SK-N-SH treated with all-trans-retinoic acid at 6 μM for 48 hours (cell line): ENCODE measurements at regions not wholly inside any gene's neighbourhood (a gene's known extent, or its start where the extent isn't known, plus 50 kb on each side); places are given as distances from the start of the nearest gene placed in this dataset.

ENCODE experiments used
- ATAC-seq: fragments of 200-7000 bp; cut with Tn5 transposase; 3 replicates; pipeline ENCODE4 v1.9.1; 2020; ENCODE audit warnings: mild to moderate bottlenecking, moderate library complexity
- ARNTL ChIP-seq: fragments of 450-650 bp; formaldehyde crosslinking; IDR thresholded peaks from 2 replicates; pipeline ENCODE4 v1.5.0; 2020; ENCODE audit warnings: low read depth, mild to moderate bottlenecking, moderate library complexity, borderline replicate concordance
- CSDC2 ChIP-seq: fragments of 250-450 bp; sonication (Bioruptor Pico); IDR thresholded peaks from 2 replicates; pipeline ENCODE4 v1.5.0; 2020; ENCODE audit warnings: mild to moderate bottlenecking, moderate library complexity
- ESRRG ChIP-seq: fragments of 250-450 bp; sonication (Bioruptor Pico); IDR thresholded peaks from 2 replicates; pipeline ENCODE4 v1.6.1; 2021; ENCODE audit warnings: mild to moderate bottlenecking
- GLIS3 ChIP-seq: fragments of 250-450 bp; sonication (Bioruptor Pico); IDR thresholded peaks from 2 replicates; pipeline ENCODE4 v1.5.0; 2020; ENCODE audit warnings: mild to moderate bottlenecking, moderate library complexity
- ISL1 ChIP-seq: fragments of 250-450 bp; sonication (Bioruptor Pico); IDR thresholded peaks from 2 replicates; pipeline ENCODE4 v2.1.2; 2022; ENCODE audit warnings: mild to moderate bottlenecking, moderate library complexity
- OSR1 ChIP-seq: fragments of 250-450 bp; sonication (Bioruptor Pico); IDR thresholded peaks from 2 replicates; pipeline ENCODE4 v1.8.0; 2022; ENCODE audit warnings: moderate library complexity, mild to moderate bottlenecking, inconsistent platforms
- PPARA ChIP-seq: fragments of 250-450 bp; sonication (Bioruptor Pico); IDR thresholded peaks from 2 replicates; pipeline ENCODE4 v1.5.0; 2020; ENCODE audit warnings: mild to moderate bottlenecking, borderline replicate concordance
- RARB ChIP-seq: fragments of 250-450 bp; sonication (Bioruptor Pico); IDR thresholded peaks from 2 replicates; pipeline ENCODE4 v1.8.0; 2021; ENCODE audit warnings: mild to moderate bottlenecking, moderate library complexity
- TCF4 ChIP-seq: fragments of 250-450 bp; sonication (Bioruptor Pico); IDR thresholded peaks from 2 replicates; pipeline ENCODE4 v1.8.0; 2021; ENCODE audit warnings: mild to moderate bottlenecking, moderate library complexity, borderline replicate concordance
- TOX ChIP-seq: fragments of 250-450 bp; sonication (Bioruptor Pico); IDR thresholded peaks from 2 replicates; pipeline ENCODE4 v1.8.0; 2021; ENCODE audit warnings: mild to moderate bottlenecking, moderate library complexity, borderline replicate concordance
- ZC3H10 ChIP-seq: fragments of 250-450 bp; sonication (Bioruptor Pico); IDR thresholded peaks from 2 replicates; pipeline ENCODE4 v1.5.1; 2021; ENCODE audit warnings: mild to moderate bottlenecking, moderate library complexity
- ZFP3 ChIP-seq: fragments of 250-450 bp; sonication (Bioruptor Pico); IDR thresholded peaks from 2 replicates; pipeline ENCODE4 v1.5.0; 2020; ENCODE audit warnings: mild to moderate bottlenecking, moderate library complexity
- ZFP30 ChIP-seq: fragments of 450-650 bp; formaldehyde crosslinking; IDR thresholded peaks from 2 replicates; pipeline ENCODE4 v1.5.0; 2022; ENCODE audit warnings: mild to moderate bottlenecking, moderate library complexity
- ZNF565 ChIP-seq: fragments of 450-650 bp; formaldehyde crosslinking; conservative IDR thresholded peaks from 2 replicates; pipeline ENCODE4 v1.5.0; 2020; ENCODE audit warnings: low read depth, mild to moderate bottlenecking, moderate library complexity
- ZNF70 ChIP-seq: fragments of 450-650 bp; formaldehyde crosslinking; IDR thresholded peaks from 2 replicates; pipeline ENCODE4 v1.5.0; 2020; ENCODE audit warnings: mild to moderate bottlenecking, moderate library complexity
- ZNF8 ChIP-seq: fragments of 450-650 bp; formaldehyde crosslinking; IDR thresholded peaks from 2 replicates; pipeline ENCODE4 v1.5.0; 2020; ENCODE audit warnings: mild to moderate bottlenecking, moderate library complexity
- TF ChIP-seq, protein P1 (sequence below): fragments of 250-450 bp; sonication (Bioruptor Pico); IDR thresholded peaks from 2 replicates; pipeline ENCODE4 v1.5.1; 2020; ENCODE audit warnings: low read depth, mild to moderate bottlenecking, moderate library complexity
- TF ChIP-seq, protein P2 (sequence below): fragments of 250-450 bp; sonication (Bioruptor Pico); IDR thresholded peaks from 2 replicates; pipeline ENCODE4 v1.8.0; 2021; ENCODE audit warnings: low read depth, mild to moderate bottlenecking, moderate library complexity, borderline replicate concordance
- TF ChIP-seq, protein P3 (sequence below): fragments of 250-450 bp; sonication (Bioruptor Pico); IDR thresholded peaks from 2 replicates; pipeline ENCODE4 v1.8.0; 2020; ENCODE audit warnings: mild to moderate bottlenecking, moderate library complexity, borderline replicate concordance
- TF ChIP-seq, protein P4 (sequence below): fragments of 250-450 bp; sonication (Bioruptor Pico); IDR thresholded peaks from 2 replicates; pipeline ENCODE4 v1.5.1; 2021; ENCODE audit warnings: mild to moderate bottlenecking, moderate library complexity
- TF ChIP-seq, protein P5 (sequence below): fragments of 250-450 bp; sonication (Bioruptor Pico); IDR thresholded peaks from 2 replicates; pipeline ENCODE4 v1.5.0; 2020; ENCODE audit warnings: mild to moderate bottlenecking, moderate library complexity

DNA sequence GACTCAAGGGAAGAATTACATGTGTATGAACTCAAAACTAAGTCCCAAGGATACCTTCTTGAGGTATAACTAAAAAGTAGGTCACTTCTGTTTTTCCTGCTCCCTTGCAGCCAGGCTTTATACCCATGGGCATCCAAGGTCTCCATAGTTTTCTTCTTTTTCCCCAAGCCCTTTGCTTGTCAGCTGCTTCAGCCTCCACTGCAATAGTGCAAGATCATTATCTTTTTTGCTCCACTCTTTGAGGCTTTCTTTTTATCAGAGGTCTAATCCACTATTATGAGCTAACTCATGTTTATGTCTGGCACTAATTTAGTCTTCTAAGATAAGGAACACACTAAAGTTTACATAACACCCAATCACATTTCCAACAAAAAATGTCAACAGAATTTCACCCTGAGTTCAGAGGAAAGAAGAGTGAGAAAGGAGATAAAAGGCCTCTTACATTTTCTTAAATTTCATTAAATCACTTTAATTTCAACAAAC, 121.2 kb upstream of the LSAMP start:
- ATAC-seq: no peak
- no peak for TF ChIP-seq GLIS3
- no peak for TF ChIP-seq ZFP3 (CRISPR knock-in tag)
- no peak for TF ChIP-seq TOX (CRISPR knock-in tag)
- no peak for TF ChIP-seq ZNF70 (CRISPR knock-in tag)
- no peak for TF ChIP-seq ESRRG
- TF ChIP-seq, protein P1, sequence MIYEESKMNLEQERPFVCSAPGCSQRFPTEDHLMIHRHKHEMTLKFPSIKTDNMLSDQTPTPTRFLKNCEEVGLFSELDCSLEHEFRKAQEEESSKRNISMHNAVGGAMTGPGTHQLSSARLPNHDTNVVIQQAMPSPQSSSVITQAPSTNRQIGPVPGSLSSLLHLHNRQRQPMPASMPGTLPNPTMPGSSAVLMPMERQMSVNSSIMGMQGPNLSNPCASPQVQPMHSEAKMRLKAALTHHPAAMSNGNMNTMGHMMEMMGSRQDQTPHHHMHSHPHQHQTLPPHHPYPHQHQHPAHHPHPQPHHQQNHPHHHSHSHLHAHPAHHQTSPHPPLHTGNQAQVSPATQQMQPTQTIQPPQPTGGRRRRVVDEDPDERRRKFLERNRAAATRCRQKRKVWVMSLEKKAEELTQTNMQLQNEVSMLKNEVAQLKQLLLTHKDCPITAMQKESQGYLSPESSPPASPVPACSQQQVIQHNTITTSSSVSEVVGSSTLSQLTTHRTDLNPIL (CRISPR knock-in tag): no peak
- no peak for TF ChIP-seq ARNTL (CRISPR knock-in tag)
- TF ChIP-seq ZC3H10 (CRISPR knock-in tag): no peak
- TF ChIP-seq ZNF565 (CRISPR knock-in tag): no peak
- TF ChIP-seq OSR1: no peak
- TF ChIP-seq, all 23 proteins: peak for 0

DNA sequence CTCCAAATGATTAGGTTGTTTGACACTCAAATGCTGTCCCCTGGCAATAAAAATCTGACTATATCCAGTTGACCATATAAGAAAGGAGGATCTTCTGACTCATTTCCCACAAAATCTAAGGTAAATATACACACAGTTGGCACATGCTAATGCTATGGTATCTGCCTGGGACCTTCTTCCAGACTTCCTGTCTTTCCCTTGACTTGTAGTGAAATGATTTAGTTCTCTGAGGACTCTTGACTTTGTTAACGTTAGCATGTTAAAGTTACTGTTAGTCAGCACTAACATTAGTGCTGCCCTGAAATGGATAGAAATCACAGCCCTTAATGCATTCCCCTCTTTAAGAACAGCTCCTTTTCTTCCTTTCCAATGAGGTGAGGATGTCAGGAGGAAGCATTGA, 124.3 kb upstream of the LSAMP start:
- no peak for ATAC-seq
- TF ChIP-seq TCF4 (CRISPR knock-in tag): no peak
- TF ChIP-seq, protein P2, sequence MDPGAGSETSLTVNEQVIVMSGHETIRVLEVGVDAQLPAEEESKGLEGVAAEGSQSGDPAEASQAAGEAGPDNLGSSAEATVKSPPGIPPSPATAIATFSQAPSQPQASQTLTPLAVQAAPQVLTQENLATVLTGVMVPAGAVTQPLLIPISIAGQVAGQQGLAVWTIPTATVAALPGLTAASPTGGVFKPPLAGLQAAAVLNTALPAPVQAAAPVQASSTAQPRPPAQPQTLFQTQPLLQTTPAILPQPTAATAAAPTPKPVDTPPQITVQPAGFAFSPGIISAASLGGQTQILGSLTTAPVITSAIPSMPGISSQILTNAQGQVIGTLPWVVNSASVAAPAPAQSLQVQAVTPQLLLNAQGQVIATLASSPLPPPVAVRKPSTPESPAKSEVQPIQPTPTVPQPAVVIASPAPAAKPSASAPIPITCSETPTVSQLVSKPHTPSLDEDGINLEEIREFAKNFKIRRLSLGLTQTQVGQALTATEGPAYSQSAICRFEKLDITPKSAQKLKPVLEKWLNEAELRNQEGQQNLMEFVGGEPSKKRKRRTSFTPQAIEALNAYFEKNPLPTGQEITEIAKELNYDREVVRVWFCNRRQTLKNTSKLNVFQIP (CRISPR knock-in tag): no peak
- no peak for TF ChIP-seq TOX (CRISPR knock-in tag)
- TF ChIP-seq, protein P1 (CRISPR knock-in tag): no peak
- TF ChIP-seq RARB (CRISPR knock-in tag): no peak
- TF ChIP-seq, all 23 proteins: peak for 0

DNA sequence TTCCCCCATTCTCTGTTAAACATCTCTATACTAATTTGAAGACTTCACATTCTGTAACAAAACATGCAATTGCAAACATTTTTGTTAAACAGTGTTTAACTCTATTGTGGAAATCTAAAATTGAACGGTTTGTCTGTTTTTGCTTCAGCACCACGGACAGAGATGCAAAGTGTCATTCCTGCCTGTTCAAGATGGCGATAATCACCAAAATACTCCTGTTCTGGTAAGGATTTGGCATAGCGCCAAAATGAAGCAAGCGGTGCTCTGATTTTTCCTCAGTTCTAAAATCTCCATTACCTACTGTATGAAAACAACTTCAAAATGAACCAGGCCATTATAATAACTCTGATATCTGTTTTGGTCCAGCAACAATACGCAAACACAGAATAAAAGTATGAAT, 129.7 kb upstream of the TUSC7 start:
- no peak for ATAC-seq
- TF ChIP-seq ZNF565 (CRISPR knock-in tag) (no peak), ISL1 (no peak), CSDC2 (no peak), PPARA (CRISPR knock-in tag) (no peak), GLIS3 (no peak), ZNF70 (CRISPR knock-in tag) (no peak)
- TF ChIP-seq, protein P3, sequence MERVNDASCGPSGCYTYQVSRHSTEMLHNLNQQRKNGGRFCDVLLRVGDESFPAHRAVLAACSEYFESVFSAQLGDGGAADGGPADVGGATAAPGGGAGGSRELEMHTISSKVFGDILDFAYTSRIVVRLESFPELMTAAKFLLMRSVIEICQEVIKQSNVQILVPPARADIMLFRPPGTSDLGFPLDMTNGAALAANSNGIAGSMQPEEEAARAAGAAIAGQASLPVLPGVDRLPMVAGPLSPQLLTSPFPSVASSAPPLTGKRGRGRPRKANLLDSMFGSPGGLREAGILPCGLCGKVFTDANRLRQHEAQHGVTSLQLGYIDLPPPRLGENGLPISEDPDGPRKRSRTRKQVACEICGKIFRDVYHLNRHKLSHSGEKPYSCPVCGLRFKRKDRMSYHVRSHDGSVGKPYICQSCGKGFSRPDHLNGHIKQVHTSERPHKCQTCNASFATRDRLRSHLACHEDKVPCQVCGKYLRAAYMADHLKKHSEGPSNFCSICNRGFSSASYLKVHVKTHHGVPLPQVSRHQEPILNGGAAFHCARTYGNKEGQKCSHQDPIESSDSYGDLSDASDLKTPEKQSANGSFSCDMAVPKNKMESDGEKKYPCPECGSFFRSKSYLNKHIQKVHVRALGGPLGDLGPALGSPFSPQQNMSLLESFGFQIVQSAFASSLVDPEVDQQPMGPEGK: 0 out of 2 replicates have a peak, but pooled peaks have one; percentile 32
- TF ChIP-seq, protein P2 (CRISPR knock-in tag): no peak
- TF ChIP-seq, protein P4, sequence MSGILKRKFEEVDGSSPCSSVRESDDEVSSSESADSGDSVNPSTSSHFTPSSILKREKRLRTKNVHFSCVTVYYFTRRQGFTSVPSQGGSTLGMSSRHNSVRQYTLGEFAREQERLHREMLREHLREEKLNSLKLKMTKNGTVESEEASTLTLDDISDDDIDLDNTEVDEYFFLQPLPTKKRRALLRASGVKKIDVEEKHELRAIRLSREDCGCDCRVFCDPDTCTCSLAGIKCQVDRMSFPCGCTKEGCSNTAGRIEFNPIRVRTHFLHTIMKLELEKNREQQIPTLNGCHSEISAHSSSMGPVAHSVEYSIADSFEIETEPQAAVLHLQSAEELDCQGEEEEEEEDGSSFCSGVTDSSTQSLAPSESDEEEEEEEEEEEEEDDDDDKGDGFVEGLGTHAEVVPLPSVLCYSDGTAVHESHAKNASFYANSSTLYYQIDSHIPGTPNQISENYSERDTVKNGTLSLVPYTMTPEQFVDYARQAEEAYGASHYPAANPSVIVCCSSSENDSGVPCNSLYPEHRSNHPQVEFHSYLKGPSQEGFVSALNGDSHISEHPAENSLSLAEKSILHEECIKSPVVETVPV: no peak

DNA sequence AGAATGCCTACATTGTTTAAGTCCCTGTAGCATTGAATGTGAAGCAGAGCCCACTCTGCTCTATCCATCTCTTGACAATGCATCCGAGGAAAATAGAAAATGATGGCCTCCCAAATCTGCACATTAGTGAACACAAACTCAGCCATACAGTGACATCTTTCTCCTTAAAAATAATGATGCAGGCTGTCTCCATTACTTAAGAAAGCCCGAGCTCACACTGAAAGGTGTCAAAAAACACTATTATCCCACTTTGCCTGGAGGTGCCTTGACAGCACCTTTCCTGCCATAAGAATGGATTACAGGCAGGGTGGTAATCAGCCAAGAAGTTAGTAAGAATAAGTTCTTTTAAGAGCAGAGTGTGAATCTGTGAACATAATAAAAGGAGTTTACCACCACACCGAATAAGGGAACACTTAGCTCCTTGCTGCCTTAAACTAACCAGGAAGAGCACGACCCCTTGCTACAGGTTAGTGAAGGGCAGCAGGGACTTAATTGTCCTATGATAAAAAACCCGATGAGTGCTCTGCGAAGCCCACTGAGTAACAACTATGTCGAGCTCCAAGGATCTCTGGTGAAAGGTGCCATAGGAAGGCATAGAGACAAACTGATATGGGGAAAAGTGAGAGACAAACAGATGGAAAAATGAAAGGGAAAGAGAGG, 123.2 kb upstream of the TUSC7 start:
- TF ChIP-seq OSR1: no peak
- TF ChIP-seq ZNF8 (CRISPR knock-in tag): no peak
- TF ChIP-seq ZNF70 (CRISPR knock-in tag): no peak
- no peak for TF ChIP-seq ZFP3 (CRISPR knock-in tag)
- no peak for TF ChIP-seq PPARA (CRISPR knock-in tag)
- TF ChIP-seq, protein P3: no peak
- no peak for TF ChIP-seq ISL1
- no peak for TF ChIP-seq ZFP30
- TF ChIP-seq, protein P5, sequence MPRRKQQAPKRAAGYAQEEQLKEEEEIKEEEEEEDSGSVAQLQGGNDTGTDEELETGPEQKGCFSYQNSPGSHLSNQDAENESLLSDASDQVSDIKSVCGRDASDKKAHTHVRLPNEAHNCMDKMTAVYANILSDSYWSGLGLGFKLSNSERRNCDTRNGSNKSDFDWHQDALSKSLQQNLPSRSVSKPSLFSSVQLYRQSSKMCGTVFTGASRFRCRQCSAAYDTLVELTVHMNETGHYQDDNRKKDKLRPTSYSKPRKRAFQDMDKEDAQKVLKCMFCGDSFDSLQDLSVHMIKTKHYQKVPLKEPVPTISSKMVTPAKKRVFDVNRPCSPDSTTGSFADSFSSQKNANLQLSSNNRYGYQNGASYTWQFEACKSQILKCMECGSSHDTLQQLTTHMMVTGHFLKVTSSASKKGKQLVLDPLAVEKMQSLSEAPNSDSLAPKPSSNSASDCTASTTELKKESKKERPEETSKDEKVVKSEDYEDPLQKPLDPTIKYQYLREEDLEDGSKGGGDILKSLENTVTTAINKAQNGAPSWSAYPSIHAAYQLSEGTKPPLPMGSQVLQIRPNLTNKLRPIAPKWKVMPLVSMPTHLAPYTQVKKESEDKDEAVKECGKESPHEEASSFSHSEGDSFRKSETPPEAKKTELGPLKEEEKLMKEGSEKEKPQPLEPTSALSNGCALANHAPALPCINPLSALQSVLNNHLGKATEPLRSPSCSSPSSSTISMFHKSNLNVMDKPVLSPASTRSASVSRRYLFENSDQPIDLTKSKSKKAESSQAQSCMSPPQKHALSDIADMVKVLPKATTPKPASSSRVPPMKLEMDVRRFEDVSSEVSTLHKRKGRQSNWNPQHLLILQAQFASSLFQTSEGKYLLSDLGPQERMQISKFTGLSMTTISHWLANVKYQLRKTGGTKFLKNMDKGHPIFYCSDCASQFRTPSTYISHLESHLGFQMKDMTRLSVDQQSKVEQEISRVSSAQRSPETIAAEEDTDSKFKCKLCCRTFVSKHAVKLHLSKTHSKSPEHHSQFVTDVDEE (CRISPR knock-in tag): no peak
- ATAC-seq: no peak
